Spleen (tissue), 11 donors: ENCODE measurements at regions not wholly inside any gene's neighbourhood (a gene's known extent, or its start where the extent isn't known, plus 50 kb on each side); places are given as distances from the start of the nearest gene placed in this dataset.

Experiments used
- DNase-seq: peaks from one replicate; pipeline ENCODE4 v3.0.0-alpha.2; 2020
- H3K27ac ChIP-seq, 8 donors: fragments of 200-600 bp; sonication (generic) in 7 of 8; 1 replicate in 4 of 8; 2 replicates in 4 of 8; pipeline versions ENCODE4 v1.5.0 to v1.8.0; 2016 to 2021; ENCODE audit warnings: inconsistent platforms in 4 of 8, mild to moderate bottlenecking in 4 of 8, moderate library complexity in 1 of 8
- H3K27me3 ChIP-seq, 7 donors: fragments of 200-600 bp; sonication (generic) in 6 of 7; replicated peaks in 1 of 7; 1 replicate in 4 of 7; 2 replicates in 3 of 7; pipeline versions ENCODE4 v1.5.0 to v1.8.0; 2016 to 2021; ENCODE audit warnings: inconsistent platforms in 3 of 7, mild to moderate bottlenecking in 1 of 7
- H3K36me3 ChIP-seq, 6 donors: fragments of 200-600 bp; sonication (generic) in 5 of 6; 1 replicate in 4 of 6; 2 replicates in 2 of 6; pipeline versions ENCODE4 v1.5.0 to v1.8.0; 2016 to 2021; ENCODE audit warnings: inconsistent platforms in 2 of 6
- H3K4me1 ChIP-seq, 6 donors: fragments of 200-600 bp; sonication (generic) in 5 of 6; 1 replicate in 3 of 6; 2 replicates in 3 of 6; pipeline versions ENCODE4 v1.5.0 to v1.8.0; 2016 to 2021; ENCODE audit warnings: inconsistent platforms in 3 of 6
- H3K4me3 ChIP-seq, 8 donors: fragments of 200-600 bp; sonication (generic) in 7 of 8; 1 replicate in 4 of 8; 2 replicates in 4 of 8; pipeline versions ENCODE4 v1.5.0 to v1.8.0; 2016 to 2021; ENCODE audit warnings: inconsistent platforms in 4 of 8, mild to moderate bottlenecking in 4 of 8, moderate library complexity in 2 of 8
- H3K9me3 ChIP-seq, 8 donors: fragments of 200-600 bp; sonication (generic) in 7 of 8; 1 replicate in 4 of 8; 2 replicates in 4 of 8; pipeline versions ENCODE4 v1.5.0 to v1.8.0; 2016 to 2021; ENCODE audit warnings: inconsistent platforms in 4 of 8
- CTCF ChIP-seq, 11 experiments: fragments of 200-600 bp in 7 of 11; fragments of 450-650 bp in 4 of 11; sonication (generic) in 4 of 11; IDR thresholded peaks in 8 of 11; conservative IDR thresholded peaks in 3 of 11; 1 replicate in 7 of 11; 2 replicates in 4 of 11; pipeline versions ENCODE4 v1.4.0 to v1.8.0; 2016 to 2021; ENCODE audit warnings: antibody characterized with exemption in 11 of 11, inconsistent platforms in 4 of 11, mild to moderate bottlenecking in 1 of 11
- POLR2A ChIP-seq, 3 donors: fragments of 450-650 bp; IDR thresholded peaks; one replicate each; pipeline ENCODE4 v1.5.1; 2017; ENCODE audit warnings: antibody characterized with exemption in 3 of 3, mild to moderate bottlenecking in 1 of 3
- POLR2AphosphoS5 ChIP-seq, 3 donors: sonication (generic); formaldehyde crosslinking; IDR thresholded peaks; one replicate each; pipeline ENCODE4 v1.5.1; 2017; ENCODE audit warnings: antibody characterized with exemption in 3 of 3
- WGBS, 5 donors: extraction: QIAGEN DNeasy Blood & Tissue Kit in 3 of 5; methylation state at CpG; one replicate each; pipeline versions ENCODE4 v1.1.5 to v1.1.7; 2013 to 2018; 5-methylcytosine and 5-hydroxymethylcytosine counted together
- intact Hi-C: fragments of 100-400 bp; cut with DNase I; formaldehyde crosslinking; loops from one replicate; pipeline ENCODE4 v1.15.0; 2023; ENCODE audit warnings: low total_unique reads
- donor health status: healthy with polysubstance abuse.
- donor health status: DM: no; HTN: no; CAD: no; lungs with moderate emphysema.
- donor health status: DM: no; HTN: no; CAD: no.
- donor health status: Bipolar disorder and iron deficiency.
- donor health status: healthy.
- donor health status: DM: no; HTN: no; CAD: no.
- donor health status: DM: yes; HTN: yes; CAD: no.

- intact Hi-C loops = no loop called here
- WGBS, 5 donors = 78 to 91% (median 84%) methylated on average over 2 to 3 of the region's 3 CpGs
- no peak for TF ChIP-seq POLR2AphosphoS5 (IDR thresholded peaks at IDR 0.05)
- TF ChIP-seq CTCF (IDR thresholded peaks at IDR 0.05 in 8 of 11, conservative IDR thresholded peaks at IDR 0.05 in 3 of 11) = no peak
- no peak for TF ChIP-seq POLR2A (IDR thresholded peaks at IDR 0.05)
- no peak overlapping the region for H3K4me3 ChIP-seq
- H3K27me3 ChIP-seq = peaks cover 0 to 5% (median 0%) of the 10 kb centered on the region in 7 donors
- no peak for DNase-seq
- no peaks in the 10 kb centered on the region for H3K36me3 ChIP-seq
- no peaks in the 10 kb centered on the region for H3K9me3 ChIP-seq
- H3K27ac ChIP-seq = no peak overlapping the region
- H3K4me1 ChIP-seq = no peaks in the 10 kb centered on the region
These were observed 317.3 kb downstream of the AJAP1 start for GRCh38 chr1:4971666-4972065.

- Histone ChIP-seq H3K4me1 (no peaks in the 10 kb centered on the region), H3K9me3 (no peaks in the 10 kb centered on the region), H3K27me3 (peaks cover 0 to 5% (median 0%) of the 10 kb centered on the region in 7 donors), H3K27ac (no peak overlapping the region), H3K36me3 (no peaks in the 10 kb centered on the region), H3K4me3 (no peak overlapping the region)
- no peak for DNase-seq
- no peak for TF ChIP-seq CTCF (IDR thresholded peaks at IDR 0.05 in 8 of 11, conservative IDR thresholded peaks at IDR 0.05 in 3 of 11)
- TF ChIP-seq POLR2AphosphoS5 (IDR thresholded peaks at IDR 0.05) = no peak
- TF ChIP-seq POLR2A (IDR thresholded peaks at IDR 0.05) = no peak
- intact Hi-C loops = no loop called here
- 46 to 65% (median 55%) methylated on average over 3 of the region's 3 CpGs for WGBS, 5 donors
These were observed 316.1 kb downstream of the AJAP1 start for GRCh38 chr1:4970532-4970931.

GRCh38 chr1:4969556-4970129 lies 315.2 kb downstream of the AJAP1 start:
- Histone ChIP-seq H3K9me3 (no peaks in the 10 kb centered on the region), H3K27me3 (peaks cover 0 to 9% (median 0%) of the 10 kb centered on the region in 7 donors), H3K4me1 (no peaks in the 10 kb centered on the region), H3K36me3 (no peaks in the 10 kb centered on the region), H3K4me3 (no peak overlapping the region), H3K27ac (no peak overlapping the region)
- intact Hi-C loops = no loop called here
- no peak for DNase-seq
- 86 to 100% (median 92%) methylated on average over 3 to 4 of the region's 4 CpGs for WGBS, 5 donors
- TF ChIP-seq CTCF (IDR thresholded peaks at IDR 0.05 in 8 of 11, conservative IDR thresholded peaks at IDR 0.05 in 3 of 11) (no peak), POLR2A (IDR thresholded peaks at IDR 0.05) (no peak), POLR2AphosphoS5 (IDR thresholded peaks at IDR 0.05) (no peak)

- intact Hi-C loops = no loop called here
- WGBS, 5 donors = 16 to 26% (median 22%) methylated on average over 5 of the region's 5 CpGs
These were observed 311.1 kb downstream of the AJAP1 start for GRCh38 chr1:4965346-4966075.

More at GRCh38 chr1:4965346-4966075, 311.1 kb downstream of the AJAP1 start:
- TF ChIP-seq CTCF (IDR thresholded peaks at IDR 0.05 in 8 of 11, conservative IDR thresholded peaks at IDR 0.05 in 3 of 11) (no peak), POLR2AphosphoS5 (IDR thresholded peaks at IDR 0.05) (no peak), POLR2A (IDR thresholded peaks at IDR 0.05) (no peak)
- no peaks in the 10 kb centered on the region for H3K9me3 ChIP-seq
- H3K27me3 ChIP-seq = peaks cover 0 to 22% (median 0%) of the 10 kb centered on the region in 7 donors
- DNase-seq = no peak
- no peaks in the 10 kb centered on the region for H3K4me1 ChIP-seq
- no peak overlapping the region for H3K4me3 ChIP-seq
- no peaks in the 10 kb centered on the region for H3K36me3 ChIP-seq
- no peak overlapping the region for H3K27ac ChIP-seq
